GM19023 (cell line): ENCODE measurements at regions not wholly inside any gene's neighbourhood (a gene's known extent, or its start where the extent isn't known, plus 50 kb on each side); places are given as distances from the start of the nearest gene placed in this dataset.
A peak's percentile ranks its signal among the peaks of the same experiment; 100 is the strongest.

Experiments used
- ATAC-seq: cut with Tn5 transposase; IDR thresholded peaks from one replicate; pipeline ENCODE4 v1.9.1; 2021; ENCODE audit warnings: mild to moderate bottlenecking, moderate library complexity; ENCODE audit not compliant: unreplicated experiment

DNA sequence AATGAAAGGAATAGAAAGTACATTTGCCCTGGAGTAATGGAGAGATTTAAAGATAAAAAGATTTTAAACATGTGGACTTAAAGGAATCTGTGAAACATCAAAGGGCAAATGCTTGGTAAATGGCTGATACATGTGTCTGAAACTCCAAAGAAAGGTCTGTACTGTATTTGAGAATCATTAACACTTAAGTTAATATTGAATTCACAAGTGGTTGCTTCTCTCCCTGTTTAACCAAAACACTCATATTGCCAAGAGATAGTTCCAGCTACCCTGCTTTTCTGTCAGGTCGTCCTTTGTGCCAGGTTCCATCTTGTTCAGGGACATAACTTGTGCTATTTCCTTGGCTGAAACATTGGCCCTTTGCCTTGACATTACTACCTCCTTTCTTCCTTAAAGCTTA is 171.3 kb upstream of the HS3ST5 start:
- no peak for ATAC-seq

DNA sequence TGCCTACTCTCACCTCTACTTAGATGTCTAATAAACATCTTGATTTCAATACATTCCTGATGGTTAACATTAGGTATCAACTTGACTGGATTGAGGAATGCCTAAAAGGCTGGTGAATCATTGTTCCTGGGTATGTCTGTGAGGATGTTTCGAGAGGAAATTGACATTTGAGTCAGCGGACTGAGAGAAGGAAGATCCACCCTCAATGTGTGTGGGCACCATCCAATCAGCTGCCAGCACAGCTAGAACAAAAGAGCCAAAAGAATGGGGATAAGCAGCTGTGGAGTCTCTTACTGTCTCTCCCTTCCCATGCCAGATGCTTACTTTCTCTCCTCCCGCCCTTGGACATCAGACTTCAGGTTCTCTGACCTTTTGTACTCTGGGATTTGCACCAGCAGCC is 128.6 kb upstream of the HS3ST5 start:
- no peak for ATAC-seq

DNA sequence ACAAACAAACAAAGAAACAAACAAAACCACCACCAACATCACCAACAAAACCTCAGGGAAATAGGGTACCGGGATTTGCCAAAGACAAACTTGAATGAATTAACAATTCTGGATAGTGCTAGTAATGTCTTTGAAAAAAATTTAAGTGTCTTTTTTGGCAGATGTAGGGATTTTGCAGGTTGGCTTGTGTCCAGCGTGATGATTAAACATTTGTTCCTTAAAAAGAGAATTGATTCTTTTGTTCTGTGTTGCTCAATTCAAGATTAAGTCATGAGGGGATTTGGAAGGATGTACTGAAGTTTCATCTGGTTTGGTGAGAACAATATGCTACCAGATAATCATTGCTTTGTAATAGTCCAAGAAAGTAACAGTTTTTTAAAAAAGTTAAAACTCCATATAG is 125.1 kb upstream of the HS3ST5 start:
- no peak for ATAC-seq

DNA sequence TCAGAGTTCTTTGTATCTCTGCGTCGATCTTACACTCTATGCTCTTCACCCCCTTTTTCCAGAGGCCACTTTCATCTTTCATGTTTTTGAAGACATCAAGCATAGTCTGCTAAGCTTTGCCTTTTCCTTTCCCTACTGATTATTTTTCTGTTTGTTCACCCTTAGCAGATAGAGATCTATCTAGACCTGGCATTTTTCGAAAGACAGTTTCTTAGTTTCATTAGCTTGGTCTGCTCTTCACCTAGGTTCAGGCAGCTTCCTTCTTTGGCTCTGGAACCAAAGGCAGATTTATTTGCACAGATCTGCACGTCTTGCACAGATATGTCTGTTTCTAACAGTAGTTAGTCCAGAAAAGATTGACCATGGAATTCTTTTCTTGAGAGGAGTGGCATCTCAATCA is 122.7 kb upstream of the HS3ST5 start:
- ATAC-seq, result no peak

DNA sequence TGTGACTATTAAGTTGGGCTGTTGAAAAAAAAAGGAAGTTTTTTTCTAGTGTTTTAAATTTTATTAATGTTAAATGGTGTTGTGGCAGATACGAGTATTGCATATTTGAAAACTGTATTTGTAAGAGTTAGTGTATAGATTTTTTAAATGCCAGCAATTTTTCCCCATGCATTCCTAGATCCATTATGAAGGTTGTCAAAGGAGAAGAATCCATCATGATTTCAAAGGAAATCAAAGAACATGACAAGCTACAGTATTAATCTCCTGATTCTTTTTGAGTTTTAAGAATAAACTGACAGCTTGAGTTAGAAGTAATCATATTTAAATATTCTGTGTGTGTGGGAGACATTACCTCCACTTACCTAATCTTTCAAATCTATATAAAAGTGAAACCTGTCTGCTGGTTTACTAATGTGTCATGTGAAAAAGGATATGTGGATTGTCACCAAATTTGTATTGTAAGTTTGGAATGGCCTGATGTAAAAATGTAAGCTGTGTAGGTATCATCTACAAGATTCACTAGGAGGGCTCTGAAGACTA is 111.0 kb upstream of the HS3ST5 start:
- ATAC-seq, result no peak

DNA sequence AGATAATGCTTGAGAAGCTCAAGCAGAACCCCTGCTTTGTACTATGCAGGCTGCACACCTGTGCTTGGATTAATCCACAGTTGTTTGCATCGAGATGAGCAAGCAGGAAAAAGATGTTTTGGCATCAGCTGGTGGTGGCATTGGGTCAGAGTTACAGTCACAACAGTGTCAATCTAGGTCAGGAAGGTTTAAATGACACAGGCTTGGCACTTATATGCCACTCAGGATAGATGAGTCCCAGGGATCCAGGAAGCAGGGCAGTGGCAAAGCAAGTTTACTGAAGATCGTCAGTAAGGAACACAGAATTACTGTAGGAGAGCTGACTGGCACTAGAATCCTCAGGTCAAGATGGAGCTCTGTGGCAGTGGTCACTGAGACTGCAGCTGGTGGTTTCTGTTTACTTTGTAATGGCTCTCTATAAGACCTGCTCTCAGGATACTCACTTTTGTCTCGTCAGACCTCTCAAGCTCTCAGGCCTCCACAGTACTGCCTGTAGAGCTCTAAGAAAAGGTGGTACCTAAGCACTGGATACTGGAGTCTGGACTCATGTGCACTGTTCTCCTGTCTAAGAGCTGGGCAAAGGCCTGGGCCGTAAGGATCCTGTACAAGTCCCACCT is 110.1 kb upstream of the HS3ST5 start:
- ATAC-seq, result no peak

DNA sequence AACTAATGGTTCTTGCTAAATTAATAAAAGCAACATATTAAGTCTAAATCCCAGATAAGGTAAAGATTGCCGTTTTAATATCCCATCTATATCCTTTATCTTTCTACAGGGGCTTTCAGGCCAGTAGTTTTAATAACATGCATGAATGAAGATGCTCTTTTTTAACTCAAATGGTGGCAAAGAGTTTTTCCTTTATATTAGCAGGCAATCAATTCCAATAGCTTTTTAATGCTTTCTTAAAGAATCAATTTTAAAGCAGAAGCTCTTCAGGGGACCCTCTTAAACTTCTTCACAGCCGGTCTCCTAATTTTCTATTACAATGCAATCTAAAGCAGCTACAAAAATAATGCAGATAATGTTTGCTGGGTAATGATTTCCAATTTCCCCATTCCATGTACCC is 107.8 kb upstream of the HS3ST5 start:
- no peak for ATAC-seq

DNA sequence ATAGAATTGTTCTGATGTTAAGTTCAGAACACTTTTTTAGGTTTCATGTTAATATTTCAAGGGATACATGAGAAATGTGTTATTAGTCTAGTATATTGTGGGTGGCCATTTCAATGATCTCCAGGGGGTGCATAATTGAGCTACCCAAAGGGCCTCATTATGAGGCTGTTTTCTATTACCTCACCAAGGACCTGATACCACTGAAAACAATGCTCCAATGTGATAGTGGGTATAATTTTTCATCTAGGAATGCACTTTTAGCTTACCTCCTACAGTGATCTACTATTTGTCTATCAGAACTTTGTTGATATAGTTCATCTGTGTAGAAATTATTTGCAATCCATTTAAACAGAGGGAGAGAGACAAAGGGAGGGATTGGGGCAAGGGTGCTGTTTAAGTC is 106.8 kb upstream of the HS3ST5 start:
- no peak for ATAC-seq

DNA sequence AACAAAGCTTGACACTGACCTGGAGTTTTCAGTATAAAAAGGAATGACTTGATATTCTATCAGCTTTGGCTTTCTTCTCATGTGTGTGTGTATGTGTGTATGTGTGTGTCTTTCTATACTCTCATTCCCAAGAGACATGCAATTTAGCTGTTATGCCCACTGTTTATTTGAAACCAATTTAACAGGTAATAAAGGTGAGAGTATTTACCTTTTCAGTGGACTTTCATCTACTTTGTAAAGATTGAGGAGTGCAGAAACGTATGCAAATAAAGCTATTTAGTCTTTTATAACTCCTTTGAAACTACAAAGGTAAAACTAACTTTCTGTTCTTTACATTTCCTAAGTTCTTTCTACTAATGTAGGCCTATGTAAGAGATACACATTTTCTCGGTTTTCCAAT is 103.5 kb upstream of the HS3ST5 start:
- no peak for ATAC-seq

DNA sequence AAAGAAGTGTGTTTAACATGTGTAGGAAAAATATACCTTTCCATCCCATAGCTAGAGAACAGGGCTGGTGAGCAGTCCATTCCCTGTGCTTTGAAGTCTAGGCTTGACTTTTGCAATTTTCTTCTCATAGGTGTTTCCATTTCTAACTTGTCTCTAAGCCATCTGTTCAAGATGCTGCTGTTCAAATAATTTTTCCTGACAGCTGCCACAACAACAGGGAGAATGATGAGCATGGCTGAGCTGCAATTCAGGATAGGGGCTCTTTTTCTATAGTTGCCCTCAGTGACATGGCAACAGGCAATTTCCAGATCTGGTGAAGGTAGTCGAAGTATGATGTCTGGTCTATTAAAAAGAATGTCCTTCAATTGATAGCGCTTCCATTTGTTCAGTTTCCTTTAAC is 103.0 kb upstream of the HS3ST5 start:
- no peak for ATAC-seq

DNA sequence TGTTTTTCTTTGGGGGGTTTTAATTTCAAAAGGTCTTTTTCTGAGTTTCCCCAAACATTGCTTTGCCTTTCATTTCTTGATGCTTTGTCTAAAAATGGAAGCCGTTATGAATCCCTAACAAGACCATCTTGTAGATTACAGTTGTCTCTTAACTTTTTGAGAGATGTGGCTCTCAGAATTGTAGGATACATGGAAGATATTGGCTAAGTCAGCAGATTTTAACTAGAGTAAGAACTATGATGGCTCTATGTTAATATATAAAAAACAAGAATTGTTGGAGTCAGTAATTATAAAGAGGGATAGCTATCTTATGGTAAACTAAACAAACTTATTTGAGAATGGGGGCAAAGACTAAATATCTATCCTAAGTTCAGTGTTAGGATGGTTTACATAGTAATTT is 96.6 kb upstream of the HS3ST5 start:
- ATAC-seq, result no peak

DNA sequence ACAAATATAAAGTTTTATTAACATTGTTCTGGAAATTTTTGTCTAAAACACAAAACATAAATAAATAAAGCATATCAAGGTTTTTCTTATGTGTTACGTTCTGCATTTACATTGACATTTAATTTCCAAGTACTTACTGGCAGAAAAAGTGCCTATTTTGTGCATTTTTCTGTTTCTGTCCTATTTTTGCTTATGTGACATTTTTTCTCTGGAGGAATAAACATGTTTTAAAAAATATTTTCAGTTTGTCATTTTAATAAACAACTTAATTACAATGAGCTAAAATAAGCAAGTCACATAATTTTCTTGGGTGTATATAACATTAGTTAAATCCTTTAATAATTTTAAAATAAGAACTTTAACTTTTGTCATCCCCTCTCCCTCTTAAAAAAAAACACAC is 94.4 kb upstream of the HS3ST5 start:
- ATAC-seq, result no peak

DNA sequence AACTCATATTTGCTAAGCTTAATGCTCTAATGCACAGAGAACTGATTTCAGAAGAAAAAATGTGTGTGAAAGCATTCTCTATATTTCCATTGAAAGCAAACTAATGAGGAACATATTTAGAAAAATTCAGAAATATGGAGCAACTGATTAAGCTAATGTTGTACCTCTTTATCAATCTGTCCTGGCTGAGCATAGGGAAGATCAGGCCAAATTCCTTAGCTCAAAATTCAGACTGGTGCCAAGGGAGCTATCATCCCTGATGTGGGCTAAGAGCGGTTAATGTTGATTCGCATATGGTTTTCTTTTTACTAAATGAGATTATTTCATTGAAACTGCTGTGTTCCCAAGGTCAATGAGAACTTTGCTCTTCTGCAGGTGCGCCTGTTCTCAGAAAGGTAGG is 93.9 kb upstream of the HS3ST5 start:
- ATAC-seq, result no peak

DNA sequence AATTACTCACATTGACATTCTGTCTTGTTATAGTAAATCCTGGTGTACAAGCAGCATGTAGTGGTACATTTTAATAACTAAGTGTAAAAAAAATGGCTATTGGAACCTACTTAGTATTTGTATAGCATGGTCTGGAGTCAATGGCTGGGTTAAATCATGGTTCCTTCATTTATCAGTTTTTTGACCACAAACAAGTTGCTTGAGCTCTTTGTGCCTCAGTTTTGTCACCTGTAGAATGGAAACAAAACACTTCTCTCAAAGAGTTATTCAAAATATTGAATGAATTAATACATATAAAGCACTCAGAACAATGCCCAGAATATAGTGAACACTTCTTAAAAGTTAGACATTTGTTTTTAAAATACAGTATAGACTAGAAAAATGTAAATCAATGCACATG is 93.2 kb upstream of the HS3ST5 start:
- no peak for ATAC-seq

DNA sequence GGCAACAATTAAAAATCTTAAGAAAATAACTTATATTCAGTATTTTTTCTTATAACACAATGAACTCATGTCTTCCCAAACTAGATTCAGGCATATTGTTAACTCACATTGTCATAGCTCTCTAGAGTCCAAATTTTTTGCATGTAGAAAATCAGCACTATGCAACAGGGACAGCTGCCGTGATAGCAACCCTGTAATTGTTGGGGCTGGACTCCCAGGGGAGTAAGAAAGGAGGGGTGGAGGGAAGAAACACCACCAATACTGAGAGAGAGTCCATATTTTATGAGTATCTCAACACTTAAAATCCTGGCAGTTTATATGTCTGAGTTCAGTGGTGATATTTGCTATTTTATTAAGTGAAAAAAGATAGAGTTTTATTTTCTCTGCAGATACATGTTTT is 89.6 kb upstream of the HS3ST5 start:
- ATAC-seq, result no peak

DNA sequence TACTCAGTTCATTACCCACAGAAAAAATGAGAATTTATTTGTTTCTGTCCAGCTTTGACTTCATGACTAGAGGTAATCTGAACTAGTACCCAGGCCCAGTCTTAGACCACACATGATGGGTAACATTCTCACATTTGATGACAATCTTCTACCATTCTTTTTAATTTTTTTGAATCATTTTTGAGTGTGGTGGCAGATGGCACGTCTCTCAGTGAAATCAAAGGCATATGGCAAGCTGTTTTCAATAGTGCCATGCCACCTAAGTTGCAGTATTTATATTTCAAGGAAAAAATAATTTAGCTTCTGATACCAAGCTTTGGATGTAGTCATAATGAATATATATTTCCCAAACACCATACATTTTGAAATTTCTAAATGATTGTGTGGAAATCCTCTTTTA is 88.8 kb upstream of the HS3ST5 start:
- ATAC-seq, result no peak

DNA sequence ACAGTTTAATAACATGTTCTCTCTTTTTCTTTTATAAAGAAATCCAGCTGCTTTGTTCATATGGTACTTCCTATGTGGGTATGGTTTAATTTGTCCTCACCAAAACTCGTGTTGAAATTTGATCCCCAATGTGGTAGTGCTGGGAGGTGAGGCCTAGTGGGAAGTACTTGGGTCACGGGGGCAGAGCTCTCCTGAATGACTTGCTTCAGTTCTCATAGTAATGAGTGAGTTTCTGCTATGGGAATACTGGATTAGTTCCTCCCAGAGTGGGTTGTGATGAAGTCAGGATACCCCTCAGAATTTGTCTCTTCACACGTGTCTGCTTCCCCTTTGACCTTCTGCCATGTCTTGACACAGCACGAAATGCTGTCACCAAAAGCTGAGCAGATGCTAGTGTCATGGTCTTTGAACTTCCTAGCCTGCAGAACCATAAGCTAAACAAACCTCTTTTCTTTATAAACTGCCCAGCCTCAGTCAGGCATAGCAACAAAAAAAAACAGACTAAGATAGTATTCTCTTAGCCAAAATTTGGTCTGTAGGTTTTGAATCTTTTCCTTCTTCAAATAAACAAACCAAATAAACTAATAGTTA is 87.8 kb upstream of the HS3ST5 start:
- no peak for ATAC-seq

DNA sequence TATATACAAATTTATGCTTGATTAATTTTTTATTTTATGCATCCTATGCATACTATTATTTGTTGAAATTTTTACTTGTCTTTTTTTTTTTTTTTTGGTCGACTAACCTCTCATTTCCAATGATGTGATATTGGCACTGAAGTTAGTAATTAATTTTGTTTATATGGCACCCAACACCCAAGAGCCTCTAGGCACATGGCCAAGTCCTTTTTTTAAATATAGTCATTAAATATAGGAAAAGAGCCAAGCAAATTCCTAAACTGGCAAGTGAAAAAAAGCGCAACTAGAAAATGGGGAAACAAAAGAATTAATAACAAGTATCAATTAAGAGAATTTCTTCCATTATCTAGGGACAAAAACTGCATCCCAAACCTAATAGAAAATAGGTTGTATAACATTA is 85.5 kb upstream of the HS3ST5 start:
- no peak for ATAC-seq

DNA sequence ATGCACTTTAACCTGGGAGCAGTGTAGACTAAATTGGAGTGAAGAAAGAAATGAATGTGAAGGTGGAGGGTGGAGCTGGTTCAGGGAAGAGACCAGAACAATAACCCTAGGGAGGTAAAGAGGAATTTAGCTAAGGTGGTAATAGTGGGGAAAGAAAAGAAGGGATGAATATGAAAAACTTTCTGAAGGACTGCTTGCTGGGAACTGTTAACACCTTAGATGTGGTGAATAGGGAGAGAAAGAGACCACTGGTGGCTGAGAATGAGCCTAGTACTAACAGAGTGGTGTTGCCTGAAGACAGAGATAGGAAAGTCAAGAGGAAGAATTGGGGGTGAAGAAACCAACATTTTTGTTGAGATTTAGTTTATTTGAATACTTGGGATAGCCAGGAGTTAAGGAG is 78.4 kb upstream of the HS3ST5 start:
- ATAC-seq, result no peak

DNA sequence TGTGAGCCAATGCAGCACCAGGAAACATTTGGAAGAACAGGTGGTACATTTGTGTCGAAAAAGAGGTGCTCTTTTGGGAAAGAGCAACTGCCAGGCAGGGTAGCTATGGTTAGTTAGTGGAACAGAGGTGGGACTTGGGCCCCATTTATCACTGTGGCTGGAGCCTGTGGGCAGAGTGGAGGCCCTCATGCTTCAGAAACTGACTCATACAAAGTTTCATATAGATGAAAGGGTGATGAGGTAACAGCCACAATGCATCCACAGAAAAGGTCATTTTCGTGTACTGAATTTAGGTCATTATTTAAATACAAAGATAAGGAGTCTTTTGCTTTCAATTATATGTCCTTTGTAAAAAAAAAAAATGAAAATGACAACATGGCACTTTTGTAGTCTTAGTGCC is 76.4 kb upstream of the HS3ST5 start:
- ATAC-seq, result peak; percentile 96

DNA sequence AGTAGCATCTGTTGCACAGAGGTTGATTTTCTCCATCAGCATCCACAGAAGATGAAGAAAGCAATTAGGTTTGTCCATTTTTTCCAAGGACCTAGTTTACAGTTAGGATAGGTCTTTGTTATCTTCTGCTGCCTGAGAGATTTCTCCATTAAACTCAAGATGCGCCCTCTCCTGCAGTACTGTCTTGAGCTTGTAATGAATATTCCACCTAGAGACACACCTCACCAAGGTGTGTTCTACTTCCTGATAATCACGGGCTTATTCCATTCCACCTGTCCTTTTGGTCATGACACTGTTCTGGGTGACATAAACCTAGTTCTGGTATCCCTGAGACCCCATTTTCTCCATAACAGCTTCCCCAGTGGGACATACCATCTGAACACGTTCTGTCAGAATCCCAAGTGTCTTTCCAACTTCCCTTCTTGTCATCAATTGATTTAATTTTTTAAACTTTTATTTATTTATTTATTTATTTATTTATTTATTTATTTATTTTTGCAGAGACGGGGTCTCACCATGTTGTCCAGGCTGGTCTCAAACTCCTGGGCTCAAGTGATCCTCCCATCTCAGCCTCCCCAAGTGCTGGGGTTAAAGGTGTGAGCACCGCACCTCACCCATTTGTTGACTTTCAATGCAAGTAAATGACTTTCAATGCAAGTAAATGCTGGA is 75.6 kb upstream of the HS3ST5 start:
- no peak for ATAC-seq

DNA sequence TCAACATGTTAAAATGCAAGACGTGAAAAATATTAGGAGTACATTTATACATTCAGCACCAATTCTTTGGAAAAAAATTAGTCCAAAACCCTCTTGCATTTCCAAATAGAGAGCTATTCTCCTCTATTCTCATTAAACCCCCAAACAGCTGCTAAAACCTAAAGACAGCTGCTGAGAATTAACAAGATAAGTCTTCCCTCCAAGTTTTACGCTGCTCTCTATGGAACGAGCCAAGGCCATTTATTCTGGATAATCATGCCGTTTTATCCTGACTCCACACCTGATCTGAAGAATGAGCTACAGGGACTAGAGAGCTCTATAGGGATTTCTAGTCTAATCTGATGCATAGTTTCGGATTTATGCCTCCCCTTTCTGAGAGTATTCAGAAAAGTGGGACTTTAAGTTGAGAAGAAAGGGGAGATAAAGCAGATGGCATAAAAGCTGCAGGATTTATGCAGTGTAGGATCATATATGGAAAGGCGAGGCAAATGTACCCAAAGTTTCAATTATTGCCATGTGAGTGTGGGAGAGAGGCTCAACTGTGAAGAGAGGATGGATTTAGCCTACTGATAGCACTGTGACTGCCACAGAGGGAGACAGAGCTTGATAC is 64.7 kb upstream of the HS3ST5 start:
- no peak for ATAC-seq
